ENCODE measurements at regions not wholly inside any gene's neighbourhood (a gene's known extent, or its start where the extent isn't known, plus 50 kb on each side); places are given as distances from the start of the nearest gene placed in this dataset.

GRCh38 chr6:103277936-103278335 is 1581.8 kb downstream of the HACE1 start:
- TF ChIP-seq TOE1 (CRISPR knock-in tag; IDR thresholded peaks at IDR 0.05): no peak
- no peak for TF ChIP-seq ZNF318 (CRISPR knock-in tag; IDR thresholded peaks at IDR 0.05)
- no peak for TF ChIP-seq SMAD3 (CRISPR knock-in tag; IDR thresholded peaks at IDR 0.05)
- no peak for TF ChIP-seq YY1 (IDR thresholded peaks at IDR 0.05; ENCODE audit: insufficient read depth, insufficient replicate concordance, low read depth, low read length)
- no peak for TF ChIP-seq MAZ (IDR thresholded peaks at IDR 0.05; ENCODE audit: borderline replicate concordance, low read depth, low read length)
- TF ChIP-seq MAZ (CRISPR knock-in tag; IDR thresholded peaks at IDR 0.05; ENCODE audit: low read depth): no peak
- TF ChIP-seq CTCF (CRISPR knock-in tag; IDR thresholded peaks at IDR 0.05): no peak
- TF ChIP-seq ZNF329 (CRISPR knock-in tag; IDR thresholded peaks at IDR 0.05; ENCODE audit: low read depth): no peak
- TF ChIP-seq POLR2A (IDR thresholded peaks at IDR 0.05; ENCODE audit: insufficient read depth in 1 of 2, low read depth in 2 of 2, low read length in 2 of 2): no peak
- TF ChIP-seq ZNF18 (CRISPR knock-in tag; IDR thresholded peaks at IDR 0.05; ENCODE audit: insufficient replicate concordance): no peak
- no peak for TF ChIP-seq ARID5B (CRISPR knock-in tag; IDR thresholded peaks at IDR 0.05)
- no peak for TF ChIP-seq TBX2 (CRISPR knock-in tag; IDR thresholded peaks at IDR 0.05; ENCODE audit: borderline replicate concordance)
- no peak for TF ChIP-seq ISX (CRISPR knock-in tag; conservative IDR thresholded peaks at IDR 0.05)

Measured in HepG2 (cell line).